PC-3 (cell line): ENCODE measurements at regions not wholly inside any gene's neighbourhood (a gene's known extent, or its start where the extent isn't known, plus 50 kb on each side); places are given as distances from the start of the nearest gene placed in this dataset.

Source experiments
- ATAC-seq: fragments of 200-7000 bp; cut with Tn5 transposase; 2 replicates; pipeline ENCODE4 v1.9.1; 2020; ENCODE audit warnings: mild to moderate bottlenecking, moderate library complexity
- BruUV-seq: library from RNA; stranded (reverse); fragments of 400-500 nt; replicated peaks from 2 replicates; lab custom pipeline; 2021; lab: Mats Ljungman, UMichigan
- CTCF ChIA-PET: fragments of 300-600 bp; sonication (Branson Sonifier 250); formaldehyde crosslinking; loops from one replicate; lab custom pipeline; 2022; ENCODE audit warnings: antibody characterized with exemption; lab: Charles Lee
- POLR2A ChIA-PET: fragments of 300-600 bp; sonication (Branson Sonifier 250); formaldehyde crosslinking; loops from one replicate; lab custom pipeline; 2022; ENCODE audit warnings: antibody characterized with exemption; ENCODE audit not compliant: unreplicated experiment; lab: Charles Lee
- DNase-seq: peaks from one replicate; pipeline ENCODE4 v3.0.0-alpha.2; 2015
- H2AFZ ChIP-seq: fragments of 300-600 bp; sonication (generic); 2 replicates; pipeline ENCODE4 v1.6.0; 2016; ENCODE audit warnings: antibody characterized with exemption, low read length
- H3F3A ChIP-seq: fragments of 300-600 bp; sonication (generic); one replicate; pipeline ENCODE4 v1.6.0; 2017; ENCODE audit warnings: antibody characterized with exemption, low read length, control low read depth, mild to moderate bottlenecking; ENCODE audit not compliant: unreplicated experiment
- H3K27ac ChIP-seq: fragments of 300-600 bp; sonication (generic); 2 replicates; pipeline ENCODE4 v1.5.1; 2016; ENCODE audit warnings: mild to moderate bottlenecking, low read length
- H3K27me3 ChIP-seq: fragments of 300-600 bp; sonication (generic); 2 replicates; pipeline ENCODE4 v1.6.1; 2016; ENCODE audit warnings: low read length, mixed read lengths
- H3K36me3 ChIP-seq: fragments of 300-600 bp; sonication (generic); 2 replicates; pipeline ENCODE4 v1.6.1; 2016; ENCODE audit warnings: low read depth, mixed run types, low read length, mixed read lengths
- H3K4me1 ChIP-seq: fragments of 300-600 bp; sonication (generic); 2 replicates; pipeline ENCODE4 v1.5.1; 2016; ENCODE audit warnings: low read length; ENCODE audit not compliant: insufficient read depth
- H3K4me2 ChIP-seq: fragments of 300-600 bp; sonication (generic); 2 replicates; pipeline ENCODE4 v1.6.0; 2016; ENCODE audit warnings: low read length
- H3K4me3 ChIP-seq: fragments of 300-600 bp; sonication (generic); 2 replicates; pipeline ENCODE4 v1.5.1; 2016; ENCODE audit warnings: mild to moderate bottlenecking, low read length, mixed read lengths
- H3K79me2 ChIP-seq: fragments of 300-600 bp; sonication (generic); 2 replicates; pipeline ENCODE4 v1.6.1; 2017; ENCODE audit warnings: low read length, mixed read lengths
- H3K9ac ChIP-seq: fragments of 300-600 bp; sonication (generic); 2 replicates; pipeline ENCODE4 v1.6.0; 2016; ENCODE audit warnings: mild to moderate bottlenecking, low read length
- H3K9me2 ChIP-seq: fragments of 300-600 bp; sonication (generic); replicated peaks from 2 replicates; pipeline ENCODE4 v1.6.1; 2016; ENCODE audit warnings: mixed run types, low read length, mixed read lengths
- H3K9me3 ChIP-seq: fragments of 300-600 bp; sonication (generic); 2 replicates; pipeline ENCODE4 v1.6.1; 2016; ENCODE audit warnings: low read length, mixed read lengths
- H4K20me1 ChIP-seq: fragments of 300-600 bp; sonication (generic); 2 replicates; pipeline ENCODE4 v1.6.1; 2016; ENCODE audit warnings: low read length, mixed read lengths
- EZH2 ChIP-seq: fragments of 300-600 bp; sonication (generic); IDR thresholded peaks from one replicate; pipeline ENCODE4 v1.6.1; 2017; ENCODE audit warnings: antibody characterized with exemption, mild to moderate bottlenecking, low read length; ENCODE audit not compliant: unreplicated experiment
- EZH2phosphoT487 ChIP-seq: fragments of 300-600 bp; sonication (generic); IDR thresholded peaks from 2 replicates; pipeline ENCODE4 v1.6.1; 2018; ENCODE audit warnings: mild to moderate bottlenecking, antibody characterized with exemption, low read length, borderline replicate concordance
- intact Hi-C: fragments of 100-400 bp; cut with micrococcal nuclease; formaldehyde crosslinking; loops from 2 replicates; pipeline ENCODE4 v1.9.0; 2023
- TF ChIP-seq, protein P1 (sequence below): fragments of 300-600 bp; sonication (generic); conservative IDR thresholded peaks from 2 replicates; pipeline ENCODE4 v1.5.1; 2017; ENCODE audit warnings: antibody characterized with exemption, low read depth, mild to moderate bottlenecking, low read length

DNA sequence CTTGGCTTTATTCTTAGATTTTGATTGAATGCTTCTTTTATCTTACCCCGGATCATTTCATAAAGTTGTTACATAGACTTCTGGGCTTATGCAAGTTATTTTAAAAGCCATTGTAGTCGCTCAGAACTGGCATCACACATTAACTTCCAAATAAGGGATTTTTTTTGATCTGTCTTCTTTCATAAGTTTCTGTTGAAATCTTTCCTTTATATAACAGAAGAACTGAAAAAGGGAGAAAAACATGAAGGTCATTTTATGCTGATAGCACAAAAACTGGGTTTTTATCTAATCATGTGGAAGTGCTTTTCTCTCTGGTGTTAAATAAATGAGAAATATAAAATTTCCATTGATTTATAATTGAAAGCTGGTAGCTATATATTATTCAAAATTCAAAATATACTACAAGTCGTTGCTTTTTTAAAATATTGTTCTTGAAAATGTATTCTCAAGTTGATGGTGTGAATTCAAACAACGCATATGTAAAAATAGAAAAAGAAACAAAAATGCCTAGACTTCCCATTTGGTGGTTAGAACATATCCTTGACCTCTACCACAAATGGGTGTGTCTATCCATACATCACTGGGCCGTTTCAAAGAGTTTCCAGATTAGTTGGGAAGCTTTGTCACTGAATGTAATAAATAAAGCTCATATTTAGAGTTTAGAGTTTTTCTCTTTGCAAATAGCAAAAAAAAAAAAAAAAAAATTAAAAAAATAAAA is 258.3 kb upstream of the ZPLD1 start:
- H3K9ac ChIP-seq: peak overlapping the region; percentile 14; the same call in 1 of the 2 replicates
- CTCF ChIA-PET: interaction anchor here (0.7 kb wide), 1 partner anchor 11 kb away, joined by 6 read pairs; no protein-coding TSS in a partner anchor
- no peaks in the 10 kb centered on the region for H3K9me2 ChIP-seq
- H3K27ac ChIP-seq: peak overlapping the region; percentile 35
- H3K36me3 ChIP-seq: no peaks in the 10 kb centered on the region
- no peak overlapping the region for H3K4me2 ChIP-seq
- no peaks in the 10 kb centered on the region for H4K20me1 ChIP-seq
- H3F3A ChIP-seq: peaks cover 7% of the 10 kb centered on the region
- no peaks in the 10 kb centered on the region for H3K9me3 ChIP-seq
- no peak overlapping the region for H3K4me3 ChIP-seq
- TF ChIP-seq EZH2: no peak
- TF ChIP-seq, protein P1, sequence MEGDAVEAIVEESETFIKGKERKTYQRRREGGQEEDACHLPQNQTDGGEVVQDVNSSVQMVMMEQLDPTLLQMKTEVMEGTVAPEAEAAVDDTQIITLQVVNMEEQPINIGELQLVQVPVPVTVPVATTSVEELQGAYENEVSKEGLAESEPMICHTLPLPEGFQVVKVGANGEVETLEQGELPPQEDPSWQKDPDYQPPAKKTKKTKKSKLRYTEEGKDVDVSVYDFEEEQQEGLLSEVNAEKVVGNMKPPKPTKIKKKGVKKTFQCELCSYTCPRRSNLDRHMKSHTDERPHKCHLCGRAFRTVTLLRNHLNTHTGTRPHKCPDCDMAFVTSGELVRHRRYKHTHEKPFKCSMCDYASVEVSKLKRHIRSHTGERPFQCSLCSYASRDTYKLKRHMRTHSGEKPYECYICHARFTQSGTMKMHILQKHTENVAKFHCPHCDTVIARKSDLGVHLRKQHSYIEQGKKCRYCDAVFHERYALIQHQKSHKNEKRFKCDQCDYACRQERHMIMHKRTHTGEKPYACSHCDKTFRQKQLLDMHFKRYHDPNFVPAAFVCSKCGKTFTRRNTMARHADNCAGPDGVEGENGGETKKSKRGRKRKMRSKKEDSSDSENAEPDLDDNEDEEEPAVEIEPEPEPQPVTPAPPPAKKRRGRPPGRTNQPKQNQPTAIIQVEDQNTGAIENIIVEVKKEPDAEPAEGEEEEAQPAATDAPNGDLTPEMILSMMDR: no peak
- TF ChIP-seq EZH2phosphoT487: no peak
- ATAC-seq (no peak), DNase-seq (no peak)
- H3K79me2 ChIP-seq: no peaks in the 10 kb centered on the region
- BruUV-seq: no TSS peak
- H3K4me1 ChIP-seq: peaks cover 64% of the 10 kb centered on the region
- intact Hi-C loops: no loop called here
- POLR2A ChIA-PET: interaction anchor here (0.5 kb wide), 1 partner anchor 54 kb away, joined by 4 read pairs; no protein-coding TSS in a partner anchor
- no peaks in the 10 kb centered on the region for H3K27me3 ChIP-seq
- H2AFZ ChIP-seq: no peak overlapping the region

DNA sequence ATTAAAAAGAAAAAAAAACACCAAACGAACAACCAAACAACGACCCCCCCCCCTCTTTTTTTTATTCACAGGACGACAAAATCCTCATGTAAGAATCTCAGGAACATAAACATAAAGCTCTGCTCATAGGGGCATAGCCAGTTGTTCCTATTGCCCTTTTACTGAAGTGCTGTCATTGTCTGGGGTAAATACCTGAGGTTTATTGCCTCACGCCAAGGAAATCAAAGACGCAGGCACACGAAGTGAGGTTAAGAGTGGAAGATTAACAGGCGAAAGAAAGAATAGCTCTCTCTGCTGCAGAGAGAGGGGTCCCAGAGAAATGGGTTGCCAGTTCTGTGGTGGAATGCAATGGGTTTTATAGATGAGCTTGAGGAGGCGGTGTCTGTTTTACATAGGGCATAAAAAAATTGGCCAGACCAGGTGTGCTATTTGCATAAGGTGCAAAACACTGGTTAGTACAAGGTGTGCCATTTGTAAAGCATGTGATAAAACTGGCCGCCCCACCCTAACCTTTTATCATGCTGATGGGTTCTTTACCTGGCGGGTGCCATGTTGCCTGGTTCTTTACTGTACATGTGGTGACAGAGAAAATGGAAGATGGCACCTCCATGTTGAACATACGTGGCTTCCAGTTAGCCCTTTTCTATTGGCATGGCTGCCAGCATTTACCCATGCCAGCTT is 257.6 kb upstream of the ZPLD1 start:
- H3K27me3 ChIP-seq: no peaks in the 10 kb centered on the region

More for the DNA sequence above, 257.6 kb upstream of the ZPLD1 start:
- Histone ChIP-seq H3K79me2 (no peaks in the 10 kb centered on the region), H3K4me1 (peaks cover 71% of the 10 kb centered on the region), H3K4me2 (no peak overlapping the region), H3K9me2 (no peaks in the 10 kb centered on the region), H4K20me1 (no peaks in the 10 kb centered on the region), H3K36me3 (no peaks in the 10 kb centered on the region), H3K9ac (no peak overlapping the region), H3K4me3 (no peak overlapping the region), H2AFZ (no peak overlapping the region), H3K27ac (no peak overlapping the region), H3K9me3 (no peaks in the 10 kb centered on the region), H3F3A (peaks cover 7% of the 10 kb centered on the region)
- ChIA-PET CTCF (interaction anchor here (0.7 kb wide), 1 partner anchor 11 kb away, joined by 6 read pairs; no protein-coding TSS in a partner anchor), POLR2A (no interaction called here)
- BruUV-seq: no TSS peak
- intact Hi-C loops: no loop called here
- no peak for DNase-seq
- ATAC-seq: no peak
- TF ChIP-seq EZH2: no peak
- TF ChIP-seq, protein P1: no peak
- TF ChIP-seq EZH2phosphoT487: no peak
